ENCODE measurements at regions not wholly inside any gene's neighbourhood (a gene's known extent, or its start where the extent isn't known, plus 50 kb on each side); places are given as distances from the start of the nearest gene placed in this dataset.

DNA sequence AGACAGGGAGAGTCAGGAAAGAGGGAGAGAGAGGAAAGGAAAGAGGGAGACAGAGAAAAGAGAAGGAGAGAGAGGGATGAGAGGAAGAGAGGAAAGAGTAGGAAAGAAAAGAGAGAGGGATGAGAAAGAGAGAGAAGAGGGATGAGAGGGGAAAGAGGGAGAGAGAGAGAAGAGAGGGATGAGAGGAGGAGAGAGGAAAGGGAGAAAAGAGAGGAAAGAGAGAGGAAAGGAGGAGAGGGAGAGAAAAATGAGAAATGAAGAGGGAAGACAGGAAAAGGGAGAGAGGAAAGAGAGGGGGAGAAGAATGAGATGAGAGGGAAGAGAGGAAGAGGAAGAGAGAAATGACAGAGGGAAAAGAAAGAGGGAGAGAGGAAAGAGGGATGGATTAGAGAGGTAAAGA is 207.0 kb upstream of the SKOR2 start:
- POLR2A ChIA-PET, result no interaction called here
- BruUV-seq (replicated peaks), result no TSS peak
- CTCF ChIA-PET, result no interaction called here

DNA sequence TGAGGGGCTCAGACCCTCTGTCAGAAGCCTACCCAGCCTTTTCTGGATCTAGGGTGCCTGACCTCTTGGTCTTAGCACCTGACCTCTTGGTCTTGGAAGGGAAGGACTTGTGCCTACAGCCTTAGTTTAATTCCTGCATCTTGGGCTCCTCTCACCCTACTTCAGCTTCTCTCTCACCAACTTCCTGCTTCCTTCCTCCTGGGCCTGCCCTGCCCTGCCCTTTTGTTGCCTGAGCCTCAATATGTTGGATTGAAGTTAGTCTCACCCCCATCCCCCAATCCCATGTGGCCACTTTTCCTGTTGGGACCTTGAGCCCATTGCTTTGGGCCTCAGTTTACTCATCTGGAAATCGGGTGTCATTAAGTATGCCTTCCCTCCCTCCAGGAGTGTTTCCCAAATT is 206.2 kb upstream of the SKOR2 start:
- H3K27me3 ChIP-seq (ENCODE audit: control insufficient read depth, insufficient read depth, low read length), result 0 out of 2 replicates have a peak, but pooled peaks cover 2% of the 10 kb centered on the region
- H3K9me3 ChIP-seq (ENCODE audit: control insufficient read depth, insufficient read depth, low read depth, low read length), result no peaks in the 10 kb centered on the region
- intact Hi-C loops (cut with micrococcal nuclease; ENCODE audit: unreplicated experiment), result no loop called here
- no peak overlapping the region for H3K27ac ChIP-seq (ENCODE audit: low read length)
- TF ChIP-seq, protein P1, sequence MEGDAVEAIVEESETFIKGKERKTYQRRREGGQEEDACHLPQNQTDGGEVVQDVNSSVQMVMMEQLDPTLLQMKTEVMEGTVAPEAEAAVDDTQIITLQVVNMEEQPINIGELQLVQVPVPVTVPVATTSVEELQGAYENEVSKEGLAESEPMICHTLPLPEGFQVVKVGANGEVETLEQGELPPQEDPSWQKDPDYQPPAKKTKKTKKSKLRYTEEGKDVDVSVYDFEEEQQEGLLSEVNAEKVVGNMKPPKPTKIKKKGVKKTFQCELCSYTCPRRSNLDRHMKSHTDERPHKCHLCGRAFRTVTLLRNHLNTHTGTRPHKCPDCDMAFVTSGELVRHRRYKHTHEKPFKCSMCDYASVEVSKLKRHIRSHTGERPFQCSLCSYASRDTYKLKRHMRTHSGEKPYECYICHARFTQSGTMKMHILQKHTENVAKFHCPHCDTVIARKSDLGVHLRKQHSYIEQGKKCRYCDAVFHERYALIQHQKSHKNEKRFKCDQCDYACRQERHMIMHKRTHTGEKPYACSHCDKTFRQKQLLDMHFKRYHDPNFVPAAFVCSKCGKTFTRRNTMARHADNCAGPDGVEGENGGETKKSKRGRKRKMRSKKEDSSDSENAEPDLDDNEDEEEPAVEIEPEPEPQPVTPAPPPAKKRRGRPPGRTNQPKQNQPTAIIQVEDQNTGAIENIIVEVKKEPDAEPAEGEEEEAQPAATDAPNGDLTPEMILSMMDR (IDR thresholded peaks at IDR 0.05), result no peak
- TF ChIP-seq, protein P2, sequence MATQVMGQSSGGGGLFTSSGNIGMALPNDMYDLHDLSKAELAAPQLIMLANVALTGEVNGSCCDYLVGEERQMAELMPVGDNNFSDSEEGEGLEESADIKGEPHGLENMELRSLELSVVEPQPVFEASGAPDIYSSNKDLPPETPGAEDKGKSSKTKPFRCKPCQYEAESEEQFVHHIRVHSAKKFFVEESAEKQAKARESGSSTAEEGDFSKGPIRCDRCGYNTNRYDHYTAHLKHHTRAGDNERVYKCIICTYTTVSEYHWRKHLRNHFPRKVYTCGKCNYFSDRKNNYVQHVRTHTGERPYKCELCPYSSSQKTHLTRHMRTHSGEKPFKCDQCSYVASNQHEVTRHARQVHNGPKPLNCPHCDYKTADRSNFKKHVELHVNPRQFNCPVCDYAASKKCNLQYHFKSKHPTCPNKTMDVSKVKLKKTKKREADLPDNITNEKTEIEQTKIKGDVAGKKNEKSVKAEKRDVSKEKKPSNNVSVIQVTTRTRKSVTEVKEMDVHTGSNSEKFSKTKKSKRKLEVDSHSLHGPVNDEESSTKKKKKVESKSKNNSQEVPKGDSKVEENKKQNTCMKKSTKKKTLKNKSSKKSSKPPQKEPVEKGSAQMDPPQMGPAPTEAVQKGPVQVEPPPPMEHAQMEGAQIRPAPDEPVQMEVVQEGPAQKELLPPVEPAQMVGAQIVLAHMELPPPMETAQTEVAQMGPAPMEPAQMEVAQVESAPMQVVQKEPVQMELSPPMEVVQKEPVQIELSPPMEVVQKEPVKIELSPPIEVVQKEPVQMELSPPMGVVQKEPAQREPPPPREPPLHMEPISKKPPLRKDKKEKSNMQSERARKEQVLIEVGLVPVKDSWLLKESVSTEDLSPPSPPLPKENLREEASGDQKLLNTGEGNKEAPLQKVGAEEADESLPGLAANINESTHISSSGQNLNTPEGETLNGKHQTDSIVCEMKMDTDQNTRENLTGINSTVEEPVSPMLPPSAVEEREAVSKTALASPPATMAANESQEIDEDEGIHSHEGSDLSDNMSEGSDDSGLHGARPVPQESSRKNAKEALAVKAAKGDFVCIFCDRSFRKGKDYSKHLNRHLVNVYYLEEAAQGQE (IDR thresholded peaks at IDR 0.05; ENCODE audit: insufficient read depth in 1 of 2, low read depth in 2 of 2, low read length in 1 of 2), result no peak
- no peak for TF ChIP-seq POLR2AphosphoS5 (IDR thresholded peaks at IDR 0.05; ENCODE audit: low read depth, low read length)
- DNase-seq (ENCODE audit: low read depth, low spot score), result no peak
- no TSS peak for BruUV-seq (replicated peaks)
- ChIA-PET CTCF (no interaction called here), POLR2A (no interaction called here)
- no peaks in the 10 kb centered on the region for H3K4me1 ChIP-seq (ENCODE audit: control insufficient read depth, insufficient read depth, low read length)
- ATAC-seq, result no peak
- H3K4me3 ChIP-seq (ENCODE audit: low read depth in 2 of 2, low read length in 2 of 2), result no peak overlapping the region
- no peaks in the 10 kb centered on the region for H3K36me3 ChIP-seq (ENCODE audit: control insufficient read depth, insufficient read depth, low read length)
- in situ Hi-C loops (cut with HindIII; ENCODE audit: low pct_unique_long_range_greater_than_20kb, low sequenced_read_pairs), result no loop called here

More for the DNA sequence above, 207.0 kb upstream of the SKOR2 start:
- Histone ChIP-seq H3K27ac (ENCODE audit: low read length) (no peak overlapping the region), H3K4me3 (ENCODE audit: low read depth in 2 of 2, low read length in 2 of 2) (no peak overlapping the region), H3K9me3 (ENCODE audit: control insufficient read depth, insufficient read depth, low read depth, low read length) (no peaks in the 10 kb centered on the region), H3K27me3 (ENCODE audit: control insufficient read depth, insufficient read depth, low read length) (0 out of 2 replicates have a peak, but pooled peaks cover 2% of the 10 kb centered on the region), H3K36me3 (ENCODE audit: control insufficient read depth, insufficient read depth, low read length) (no peaks in the 10 kb centered on the region), H3K4me1 (ENCODE audit: control insufficient read depth, insufficient read depth, low read length) (no peaks in the 10 kb centered on the region)
- intact Hi-C loops (cut with micrococcal nuclease; ENCODE audit: unreplicated experiment), result no loop called here
- DNase-seq (ENCODE audit: low read depth, low spot score), result no peak
- in situ Hi-C loops (cut with HindIII; ENCODE audit: low pct_unique_long_range_greater_than_20kb, low sequenced_read_pairs), result no loop called here
- TF ChIP-seq, protein P2 (IDR thresholded peaks at IDR 0.05; ENCODE audit: insufficient read depth in 1 of 2, low read depth in 2 of 2, low read length in 1 of 2), result no peak
- TF ChIP-seq POLR2AphosphoS5 (IDR thresholded peaks at IDR 0.05; ENCODE audit: low read depth, low read length) (no peak), TCF7L2 (IDR thresholded peaks at IDR 0.05; ENCODE audit: low read depth, low read length) (no peak), SIN3A (IDR thresholded peaks at IDR 0.05; ENCODE audit: borderline replicate concordance, insufficient read depth, low read depth, low read length) (no peak)
- TF ChIP-seq, protein P1 (IDR thresholded peaks at IDR 0.05), result no peak
- no peak for ATAC-seq

Measured in Panc1 (cell line).